ENCODE measurements at regions not wholly inside any gene's neighbourhood (a gene's known extent, or its start where the extent isn't known, plus 50 kb on each side); places are given as distances from the start of the nearest gene placed in this dataset.
"Not testable (repeated sequence)": the region's sequence is repeated elsewhere in the genome, so short reads cannot be mapped to it uniquely, and the experiment has no call there.

GRCh38 chr12:30578426-30578825 is 117.2 kb downstream of the IPO8 start:
- Histone ChIP-seq H3K4me3 (no peak overlapping the region), H3K27ac (no peak overlapping the region)

GRCh38 chr12:30573145-30573544 is 122.5 kb downstream of the IPO8 start:
- no peak overlapping the region for H3K27ac ChIP-seq
- no peak overlapping the region for H3K4me3 ChIP-seq

- Histone ChIP-seq H3K4me3 (no peak overlapping the region), H3K27ac (no peak overlapping the region)
Observed at GRCh38 chr12:30570211-30570890, 125.3 kb downstream of the IPO8 start.

- no peak overlapping the region for H3K4me3 ChIP-seq
- no peak overlapping the region for H3K27ac ChIP-seq
Observed at GRCh38 chr12:30569426-30569825, 126.2 kb downstream of the IPO8 start.

- Histone ChIP-seq H3K27ac (no peak overlapping the region), H3K4me3 (no peak overlapping the region)
Observed at GRCh38 chr12:30568453-30568852, 127.2 kb downstream of the IPO8 start.

GRCh38 chr12:30567082-30567481 is 128.6 kb downstream of the IPO8 start:
- Histone ChIP-seq H3K4me3 (no peak overlapping the region), H3K27ac (no peak overlapping the region)

- H3K4me3 ChIP-seq = no peak overlapping the region
Observed at GRCh38 chr12:30564394-30564793, 131.3 kb downstream of the IPO8 start.

GRCh38 chr12:30548203-30548602 is 147.5 kb downstream of the IPO8 start:
- H3K27ac ChIP-seq = no peak overlapping the region
- H3K4me3 ChIP-seq = no peak overlapping the region

More at GRCh38 chr12:30564394-30564793, 131.3 kb downstream of the IPO8 start:
- no peak overlapping the region for H3K27ac ChIP-seq

GRCh38 chr12:30546121-30546520 is 149.5 kb downstream of the IPO8 start:
- H3K27ac ChIP-seq = no peak overlapping the region
- H3K4me3 ChIP-seq = no peak overlapping the region

GRCh38 chr12:30544704-30545103 is 151.0 kb downstream of the IPO8 start:
- H3K4me3 ChIP-seq = not testable (repeated sequence)

GRCh38 chr12:30537228-30537627 is 158.4 kb downstream of the IPO8 start:
- H3K4me3 ChIP-seq = no peak overlapping the region

More at GRCh38 chr12:30544704-30545103, 151.0 kb downstream of the IPO8 start:
- not testable (repeated sequence) for H3K27ac ChIP-seq

GRCh38 chr12:30533558-30534265 is 162.0 kb downstream of the IPO8 start:
- Histone ChIP-seq H3K27ac (peak overlapping the region in 3 of 21 experiments; percentile 1 to 10 (median 4)), H3K4me3 (no peak overlapping the region)

More at GRCh38 chr12:30537228-30537627, 158.4 kb downstream of the IPO8 start:
- no peak overlapping the region for H3K27ac ChIP-seq

- Histone ChIP-seq H3K4me3 (no peak overlapping the region), H3K27ac (no peak overlapping the region)
Observed at GRCh38 chr12:30531731-30532678, 163.7 kb downstream of the IPO8 start.

- no peak overlapping the region for H3K4me3 ChIP-seq
- H3K27ac ChIP-seq = no peak overlapping the region
Observed at GRCh38 chr12:30529489-30530269, 166.0 kb downstream of the IPO8 start.

GRCh38 chr12:30525171-30525570 is 170.5 kb downstream of the IPO8 start:
- no peak overlapping the region for H3K27ac ChIP-seq
- H3K4me3 ChIP-seq = no peak overlapping the region

- not testable (repeated sequence) for H3K27ac ChIP-seq
Observed at GRCh38 chr12:30520285-30520684, 175.4 kb downstream of the IPO8 start.

GRCh38 chr12:30519535-30519934 is 176.1 kb downstream of the IPO8 start:
- Histone ChIP-seq H3K4me3 (no peak overlapping the region), H3K27ac (no peak overlapping the region)

More at GRCh38 chr12:30520285-30520684, 175.4 kb downstream of the IPO8 start:
- not testable (repeated sequence) for H3K4me3 ChIP-seq

- Histone ChIP-seq H3K27ac (no peak overlapping the region), H3K4me3 (no peak overlapping the region)
Observed at GRCh38 chr12:30517320-30517719, 178.3 kb downstream of the IPO8 start.

- Histone ChIP-seq H3K4me3 (no peak overlapping the region), H3K27ac (no peak overlapping the region)
Observed at GRCh38 chr12:30515351-30515750, 180.3 kb downstream of the IPO8 start.

All from skin epidermis (tissue), 12 donors.